HG03439 (cell line): ENCODE measurements at regions not wholly inside any gene's neighbourhood (a gene's known extent, or its start where the extent isn't known, plus 50 kb on each side); places are given as distances from the start of the nearest gene placed in this dataset.

ENCODE experiments used
- ATAC-seq: cut with Tn5 transposase; IDR thresholded peaks from one replicate; pipeline ENCODE4 v1.9.1; 2021; ENCODE audit warnings: mild to moderate bottlenecking, moderate library complexity; ENCODE audit not compliant: unreplicated experiment

GRCh38 chr3:106255870-106256248, 387.0 kb upstream of the CBLB start:
- peak; percentile 92 for ATAC-seq

DNA sequence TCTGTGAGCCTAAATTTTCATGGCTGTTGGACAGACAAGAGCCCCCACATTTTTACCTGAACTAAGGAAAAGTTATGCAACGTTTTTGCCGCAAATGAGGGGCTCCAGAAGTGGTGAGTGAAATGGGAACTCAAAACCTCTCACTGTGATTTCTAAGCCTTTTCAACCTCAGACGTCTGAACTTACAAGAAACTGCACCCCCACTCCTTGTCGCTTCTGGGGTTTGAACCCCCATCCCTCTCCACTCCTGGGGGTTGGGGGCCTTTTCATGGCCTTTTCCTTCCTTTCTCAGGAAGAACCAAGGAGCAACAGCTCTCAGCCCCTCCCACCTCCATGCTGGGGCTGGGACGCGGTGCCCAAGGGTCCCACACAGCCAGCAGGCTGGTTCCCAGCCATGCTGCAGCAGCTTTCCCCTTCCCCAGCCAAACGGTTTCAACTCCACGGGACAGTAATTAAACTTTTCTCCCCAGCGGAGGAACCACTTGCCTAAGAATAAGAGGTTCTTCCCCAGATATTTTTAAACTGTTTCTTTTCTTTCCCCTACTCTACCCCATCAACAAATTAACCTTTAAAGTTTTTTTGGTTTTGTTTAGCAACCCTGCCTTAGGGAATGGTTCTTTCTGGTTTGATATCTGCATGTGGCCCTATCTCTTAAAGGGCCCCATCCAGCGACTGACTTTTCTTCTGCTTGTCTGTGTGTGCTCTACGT, 387.6 kb upstream of the CBLB start:
- ATAC-seq, result peak; percentile 32

GRCh38 chr3:106257172-106257571, 388.4 kb upstream of the CBLB start:
- no peak for ATAC-seq

DNA sequence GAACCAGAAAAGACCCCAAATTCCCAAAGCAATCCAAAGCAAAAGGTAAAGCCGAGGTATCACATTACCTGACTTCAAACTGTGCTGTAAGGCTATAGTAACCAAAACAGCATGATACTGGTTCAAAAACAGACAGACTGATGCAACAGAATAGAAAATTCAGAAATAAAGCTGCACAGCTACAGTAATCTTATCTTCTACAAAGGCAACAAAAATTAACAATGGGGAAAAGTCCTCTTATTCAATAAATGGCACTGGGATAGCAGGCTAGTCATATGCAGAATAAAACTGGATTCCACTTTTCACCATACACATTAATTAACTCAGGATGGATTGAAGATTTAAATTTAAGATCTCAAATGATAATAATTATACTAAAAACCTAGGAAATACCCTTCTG, 392.6 kb upstream of the CBLB start:
- ATAC-seq, result no peak

DNA sequence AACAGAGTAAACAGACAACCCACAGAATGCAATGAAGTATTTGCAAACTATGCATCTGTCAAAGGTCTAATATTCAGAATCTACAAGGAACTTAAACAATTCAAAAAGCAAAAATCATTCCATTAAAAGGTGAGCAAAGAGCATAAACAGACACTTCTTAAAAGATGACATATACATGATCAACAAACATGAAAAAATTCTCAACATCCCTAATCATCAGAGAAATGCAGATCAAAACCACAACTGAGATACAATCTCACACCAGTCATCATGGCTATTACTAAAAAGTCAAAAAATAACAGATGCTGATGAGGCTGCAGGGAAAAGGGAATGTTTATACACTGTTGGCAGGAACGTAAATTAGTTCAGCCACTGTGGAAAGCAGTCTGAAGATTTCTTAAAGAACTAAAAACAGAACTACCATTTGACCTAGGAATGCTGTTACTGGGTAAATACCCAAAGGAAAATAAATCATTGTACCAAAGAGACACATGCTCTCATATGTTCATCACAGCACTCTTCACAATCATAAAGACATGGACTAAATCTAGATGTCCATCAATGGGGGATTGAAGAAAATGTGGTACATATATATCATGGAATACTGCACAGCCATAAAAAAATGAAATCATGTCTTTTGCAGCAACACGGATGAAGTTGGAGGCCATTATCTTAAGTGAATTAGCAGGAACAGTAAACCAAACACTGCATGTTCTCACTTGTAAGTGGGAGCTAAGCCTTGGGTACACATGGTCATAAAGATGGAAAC, 393.3 kb upstream of the CBLB start:
- no peak for ATAC-seq

GRCh38 chr3:106263011-106263410, 394.2 kb upstream of the CBLB start:
- no peak for ATAC-seq

GRCh38 chr3:106263546-106263945, 394.7 kb upstream of the CBLB start:
- no peak for ATAC-seq

GRCh38 chr3:106265704-106266103, 396.9 kb upstream of the CBLB start:
- no peak for ATAC-seq

DNA sequence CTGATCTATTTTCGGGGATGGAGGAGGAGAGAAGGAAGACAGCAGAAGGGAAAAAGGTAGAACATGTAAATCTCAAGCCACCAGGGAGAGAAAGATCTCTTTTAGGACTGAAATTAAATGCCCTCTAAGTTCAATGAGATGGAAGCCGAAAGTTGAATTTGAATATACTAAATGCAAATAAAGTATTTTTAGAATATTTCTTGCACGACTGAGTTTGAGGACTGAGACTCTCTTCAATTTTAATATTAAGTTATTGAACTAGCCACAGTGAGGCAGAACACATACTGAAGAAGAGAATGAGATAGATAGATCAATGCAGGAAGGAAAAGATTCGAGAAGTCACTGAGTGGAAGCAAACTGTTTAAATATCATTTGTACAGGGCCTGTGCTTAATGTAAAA, 399.9 kb upstream of the CBLB start:
- ATAC-seq, result no peak

DNA sequence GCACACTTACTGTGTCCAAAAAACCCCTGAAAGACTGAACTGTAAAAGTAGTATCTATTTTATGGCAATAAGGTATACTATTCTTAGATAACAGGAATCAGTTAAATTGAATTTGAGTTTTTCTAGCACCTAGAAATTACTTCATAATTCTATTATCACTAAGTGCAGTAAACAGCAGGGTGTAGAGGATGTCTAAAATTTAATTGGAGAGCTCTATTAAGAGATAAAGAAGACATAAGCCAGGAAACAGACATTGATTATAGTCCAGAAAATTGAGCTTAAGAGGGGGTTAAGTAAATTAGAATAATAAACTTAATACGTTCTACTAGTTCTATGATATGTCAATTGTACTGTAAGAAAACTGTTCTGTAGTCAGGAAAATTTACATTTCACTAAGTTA, 403.5 kb upstream of the CBLB start:
- no peak for ATAC-seq

DNA sequence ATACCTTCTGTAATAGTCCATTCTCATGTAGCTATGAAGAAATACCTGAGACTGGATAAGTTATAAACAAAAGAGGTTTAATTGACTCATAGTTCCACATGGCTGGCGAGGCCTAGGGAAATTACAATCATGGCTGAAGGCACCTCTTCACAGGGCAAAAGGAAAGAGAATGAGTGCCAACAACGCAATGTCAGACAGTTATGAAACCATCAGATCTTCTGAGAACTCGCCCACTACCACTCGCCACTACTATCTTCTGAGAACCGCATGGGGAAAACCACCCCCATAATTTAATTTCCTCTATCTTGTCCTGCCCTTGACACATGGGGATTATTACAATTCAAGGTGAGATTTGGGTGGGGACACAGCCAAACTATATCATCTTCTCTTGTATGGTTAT, 406.8 kb upstream of the CBLB start:
- no peak for ATAC-seq

DNA sequence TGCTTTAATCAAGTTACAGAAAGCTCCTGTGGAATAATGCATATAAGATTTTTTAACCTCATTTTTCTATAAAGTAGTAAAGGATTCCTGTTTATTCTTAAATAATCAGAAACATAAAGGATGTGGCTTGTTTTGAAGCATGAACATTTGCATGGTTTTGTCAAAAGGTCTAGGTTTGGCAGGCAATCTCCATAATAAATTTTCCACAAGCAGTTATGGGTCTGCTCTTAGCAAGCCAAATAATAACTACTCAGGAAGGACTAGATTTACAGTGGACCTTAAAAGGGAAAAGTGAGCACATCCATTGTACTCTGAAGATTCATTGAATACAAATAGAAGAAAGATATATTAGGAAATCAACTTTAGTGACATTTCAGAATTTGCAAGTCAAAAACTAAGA, 407.3 kb upstream of the CBLB start:
- no peak for ATAC-seq

DNA sequence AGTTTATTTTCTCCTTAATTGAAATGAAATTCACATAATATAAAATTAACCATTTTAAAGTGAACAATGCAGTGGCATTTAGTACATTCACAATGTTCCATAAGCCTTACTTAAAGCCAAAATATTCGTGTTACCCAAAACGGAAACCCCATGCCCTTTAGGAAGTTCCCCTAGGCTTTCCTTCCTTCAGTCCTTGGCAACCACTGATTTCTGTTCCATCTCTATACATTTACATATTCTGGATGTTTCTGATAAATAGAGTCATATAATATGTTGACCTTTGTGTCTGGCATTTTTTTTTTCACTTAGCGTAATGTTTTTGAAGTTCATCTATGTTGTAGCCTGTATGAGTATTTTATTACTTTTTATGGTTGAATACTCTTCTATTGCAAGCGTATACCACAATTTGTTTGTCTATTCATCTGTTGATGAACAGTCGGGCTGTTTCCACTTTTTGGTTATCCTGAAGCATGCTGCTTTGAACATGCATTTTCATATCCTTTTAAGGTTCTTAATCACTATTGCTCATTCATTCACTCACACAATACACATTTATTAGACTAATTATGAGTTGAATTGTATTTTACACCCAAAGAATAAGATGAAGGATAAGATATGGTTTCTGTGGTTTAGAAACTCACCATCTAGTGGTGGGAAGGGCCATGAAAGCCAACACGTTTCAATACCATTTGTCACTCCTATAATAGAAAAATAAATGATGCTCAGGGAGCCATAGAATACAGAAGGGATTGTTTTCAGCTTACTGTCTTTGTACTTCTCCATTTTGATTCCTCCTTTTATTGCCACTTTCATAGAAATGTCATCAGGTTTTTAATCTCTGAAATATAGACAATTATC, 408.2 kb upstream of the CBLB start:
- no peak for ATAC-seq

DNA sequence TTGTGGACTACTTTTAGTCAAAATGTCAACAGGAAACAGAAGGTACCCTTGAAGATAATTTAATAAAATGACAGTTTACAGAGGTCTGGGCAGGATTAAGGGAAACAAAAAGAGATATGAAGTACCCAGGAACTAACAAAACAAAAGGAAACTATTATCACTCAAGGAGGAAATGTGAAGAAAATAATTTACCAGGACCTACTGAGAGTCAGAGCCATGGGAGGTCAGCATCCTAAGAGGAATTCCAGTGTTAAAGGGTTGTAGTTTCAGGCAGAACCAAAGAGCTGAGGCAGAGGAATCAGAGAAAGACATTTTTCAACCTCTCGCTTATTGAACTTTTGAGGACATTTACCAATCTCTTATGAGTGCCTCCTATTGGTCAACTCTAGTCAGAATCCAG, 408.9 kb upstream of the CBLB start:
- no peak for ATAC-seq

DNA sequence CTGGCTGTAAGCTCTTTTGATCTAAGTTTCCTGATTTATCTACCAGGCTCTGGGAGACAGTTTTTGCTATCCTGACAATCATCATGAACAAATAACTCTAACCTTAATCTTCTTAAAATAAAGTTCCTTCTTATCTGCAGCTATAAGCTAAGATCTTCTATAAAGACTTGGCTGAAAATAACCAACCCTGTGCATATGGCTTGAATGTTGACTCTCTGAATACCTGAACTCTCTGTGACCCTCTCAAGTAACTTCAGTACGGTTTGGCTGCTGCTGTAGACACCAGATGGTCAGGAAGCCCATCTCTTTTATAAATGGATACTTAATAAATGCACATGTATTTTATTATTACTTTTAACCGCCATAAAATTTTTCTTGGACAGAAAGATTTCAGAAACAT, 412.4 kb upstream of the CBLB start:
- no peak for ATAC-seq

GRCh38 chr3:106282943-106283342, 414.1 kb upstream of the CBLB start:
- no peak for ATAC-seq

GRCh38 chr3:106288781-106289180, 420.0 kb upstream of the CBLB start:
- no peak for ATAC-seq

- no peak for ATAC-seq
These were observed 421.6 kb upstream of the CBLB start for GRCh38 chr3:106290304-106290997.

- ATAC-seq, result no peak
These were observed 424.3 kb upstream of the CBLB start for GRCh38 chr3:106293161-106293560.

DNA sequence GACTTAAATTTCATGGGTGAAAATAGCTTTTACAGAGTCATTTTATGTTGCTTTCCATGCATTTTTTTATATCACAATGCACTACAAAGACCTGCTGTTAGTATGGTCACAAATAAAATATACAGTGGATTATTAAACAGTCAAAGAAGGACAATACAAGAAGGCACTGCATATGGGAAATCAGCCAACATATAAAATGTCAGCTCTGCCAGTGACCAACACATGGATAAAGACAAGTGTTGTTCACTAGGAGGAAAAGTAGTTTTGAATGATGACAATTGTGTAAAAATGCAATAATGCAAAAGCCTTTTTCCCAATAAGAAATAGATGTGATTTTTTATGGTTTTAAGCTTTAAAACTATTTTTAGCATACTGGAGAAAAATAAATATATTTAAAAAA, 425.3 kb upstream of the CBLB start:
- no peak for ATAC-seq

GRCh38 chr3:106296062-106296461, 427.2 kb upstream of the CBLB start:
- ATAC-seq, result no peak
